ENCODE measurements at regions not wholly inside any gene's neighbourhood (a gene's known extent, or its start where the extent isn't known, plus 50 kb on each side); places are given as distances from the start of the nearest gene placed in this dataset.
"Not testable (repeated sequence)": the region's sequence is repeated elsewhere in the genome, so short reads cannot be mapped to it uniquely, and the experiment has no call there.

- no peaks in the 10 kb centered on the region for H3K27me3 ChIP-seq (ENCODE audit: insufficient read depth in 3 of 3, low read length in 2 of 3)
- H3K36me3 ChIP-seq (ENCODE audit: insufficient read depth in 1 of 2, low read depth in 1 of 2): no peaks in the 10 kb centered on the region
- no peaks in the 10 kb centered on the region for H3K4me1 ChIP-seq
- intact Hi-C loops (cut with DNase I): no loop called here
- H3K4me3 ChIP-seq: no peak overlapping the region
- no peak for TF ChIP-seq CTCF (IDR thresholded peaks at IDR 0.05)
- no peak for ATAC-seq
- no peak overlapping the region for H3K27ac ChIP-seq
- 88 to 97% (median 93%) methylated on average over 5 to 6 of the region's 6 CpGs for WGBS, 3 donors
- DNase-seq: no peak
- no peaks in the 10 kb centered on the region for H3K9me3 ChIP-seq
Measured at GRCh38 chr3:163721596-163721995, 1356.7 kb downstream of the SI start.

GRCh38 chr3:163717377-163717776 lies 1360.9 kb downstream of the SI start:
- TF ChIP-seq CTCF (IDR thresholded peaks at IDR 0.05): no peak
- no peak overlapping the region for H3K27ac ChIP-seq
- H3K4me1 ChIP-seq: no peaks in the 10 kb centered on the region
- no peaks in the 10 kb centered on the region for H3K27me3 ChIP-seq (ENCODE audit: insufficient read depth in 3 of 3, low read length in 2 of 3)
- H3K9me3 ChIP-seq: no peaks in the 10 kb centered on the region
- no peak overlapping the region for H3K4me3 ChIP-seq
- 90 to 93% (median 92%) methylated on average over 4 of the region's 4 CpGs for WGBS, 3 donors
- ATAC-seq (no peak), DNase-seq (no peak)
- intact Hi-C loops (cut with DNase I): no loop called here
- H3K36me3 ChIP-seq (ENCODE audit: insufficient read depth in 1 of 2, low read depth in 1 of 2): no peaks in the 10 kb centered on the region

- H3K4me1 ChIP-seq: no peaks in the 10 kb centered on the region
- ATAC-seq (no peak), DNase-seq (no peak)
- H3K27me3 ChIP-seq (ENCODE audit: insufficient read depth in 3 of 3, low read length in 2 of 3): no peaks in the 10 kb centered on the region
- TF ChIP-seq CTCF (IDR thresholded peaks at IDR 0.05): no peak
- no peak overlapping the region for H3K27ac ChIP-seq
- intact Hi-C loops (cut with DNase I): no loop called here
- WGBS, 3 donors: 64 to 74% (median 68%) methylated on average over 1 of the region's 1 CpG
- no peaks in the 10 kb centered on the region for H3K36me3 ChIP-seq (ENCODE audit: insufficient read depth in 1 of 2, low read depth in 1 of 2)
- H3K4me3 ChIP-seq: no peak overlapping the region
- H3K9me3 ChIP-seq: no peaks in the 10 kb centered on the region
Measured at GRCh38 chr3:163708428-163708827, 1369.9 kb downstream of the SI start.

- ATAC-seq (no peak), DNase-seq (no peak)
- no peak overlapping the region for H3K4me3 ChIP-seq
- no peaks in the 10 kb centered on the region for H3K4me1 ChIP-seq
- intact Hi-C loops (cut with DNase I): no loop called here
- no peak overlapping the region for H3K27ac ChIP-seq
- no peaks in the 10 kb centered on the region for H3K9me3 ChIP-seq
- TF ChIP-seq CTCF (IDR thresholded peaks at IDR 0.05): no peak
- no peaks in the 10 kb centered on the region for H3K36me3 ChIP-seq (ENCODE audit: insufficient read depth in 1 of 2, low read depth in 1 of 2)
- H3K27me3 ChIP-seq (ENCODE audit: insufficient read depth in 3 of 3, low read length in 2 of 3): no peaks in the 10 kb centered on the region
Measured at GRCh38 chr3:163707659-163708058, 1370.6 kb downstream of the SI start.

- intact Hi-C loops (cut with DNase I); H3K27me3 ChIP-seq (ENCODE audit: insufficient read depth in 3 of 3, low read length in 2 of 3); H3K4me3 ChIP-seq; DNase-seq; H3K27ac ChIP-seq; H3K4me1 ChIP-seq; ATAC-seq; H3K36me3 ChIP-seq (ENCODE audit: insufficient read depth in 1 of 2, low read depth in 1 of 2); H3K9me3 ChIP-seq: not testable (repeated sequence)
- WGBS, 3 donors: 63 to 72% (median 67%) methylated on average over 5 of the region's 5 CpGs
Measured at GRCh38 chr3:163698221-163698620, 1380.1 kb downstream of the SI start.

Data from psoas muscle (tissue), 7 donors.